Large intestine (tissue), 3 donors: ENCODE measurements at regions not wholly inside any gene's neighbourhood (a gene's known extent, or its start where the extent isn't known, plus 50 kb on each side); places are given as distances from the start of the nearest gene placed in this dataset.
A peak's percentile ranks its signal among the peaks of the same experiment; 100 is the strongest.

Source experiments
- DNase-seq, 2 donors: peaks; one replicate each; pipeline versions ENCODE4 v3.0.0 to v3.0.0-alpha.2; 2013
- H3K27ac ChIP-seq: one replicate; pipeline ENCODE4 v1.5.1; 2013; ENCODE audit warnings: low read length
- H3K27me3 ChIP-seq: 2 replicates; pipeline ENCODE4 v1.6.1; 2013; ENCODE audit warnings: low read length; ENCODE audit not compliant: control insufficient read depth, insufficient read depth
- H3K36me3 ChIP-seq: 2 replicates; pipeline ENCODE4 v1.6.1; 2013; ENCODE audit warnings: low read length; ENCODE audit not compliant: control insufficient read depth, insufficient read depth
- H3K4me1 ChIP-seq: one replicate; pipeline ENCODE4 v1.6.1; 2013; ENCODE audit warnings: low read length; ENCODE audit not compliant: control insufficient read depth, insufficient read depth
- H3K4me3 ChIP-seq: one replicate; pipeline ENCODE4 v1.5.1; 2013; ENCODE audit warnings: low read length
- H3K9me3 ChIP-seq: one replicate; pipeline ENCODE4 v1.6.1; 2013; ENCODE audit warnings: mild to moderate bottlenecking, low read depth, low read length, moderate library complexity; ENCODE audit not compliant: control insufficient read depth
- WGBS: methylation state at CpG from one replicate; pipeline ENCODE4 v1.1.5; 2013; ENCODE audit warnings: low lambda C conversion rate; ENCODE audit not compliant: insufficient coverage; 5-methylcytosine and 5-hydroxymethylcytosine counted together

DNA sequence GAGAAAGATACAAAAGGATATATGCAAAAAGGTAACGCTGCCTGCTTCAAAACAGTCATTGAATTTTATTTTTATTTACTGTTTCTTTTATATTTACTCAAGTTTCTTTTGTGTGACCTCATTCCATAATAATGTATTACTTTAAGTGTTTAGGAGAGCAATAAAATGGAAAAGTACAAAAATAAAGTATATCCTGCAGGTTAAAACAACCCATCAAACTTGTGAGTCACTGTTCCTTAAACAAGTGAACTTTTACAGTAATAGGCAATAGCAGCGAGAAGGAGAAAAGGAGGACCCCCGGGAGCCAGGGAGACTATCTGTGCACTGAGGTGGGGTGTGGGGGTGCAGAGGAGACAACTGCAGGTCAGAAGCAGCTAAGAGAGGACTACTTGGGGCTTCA, 124.5 kb downstream of the EN1 start:
- Histone ChIP-seq H3K4me3 (no peak overlapping the region), H3K9me3 (no peaks in the 10 kb centered on the region), H3K4me1 (no peaks in the 10 kb centered on the region), H3K36me3 (no peaks in the 10 kb centered on the region), H3K27ac (no peak overlapping the region), H3K27me3 (peaks cover 10% of the 10 kb centered on the region)
- DNase-seq: no peak
- 100% methylated on average over 1 of the region's 3 CpGs for WGBS

DNA sequence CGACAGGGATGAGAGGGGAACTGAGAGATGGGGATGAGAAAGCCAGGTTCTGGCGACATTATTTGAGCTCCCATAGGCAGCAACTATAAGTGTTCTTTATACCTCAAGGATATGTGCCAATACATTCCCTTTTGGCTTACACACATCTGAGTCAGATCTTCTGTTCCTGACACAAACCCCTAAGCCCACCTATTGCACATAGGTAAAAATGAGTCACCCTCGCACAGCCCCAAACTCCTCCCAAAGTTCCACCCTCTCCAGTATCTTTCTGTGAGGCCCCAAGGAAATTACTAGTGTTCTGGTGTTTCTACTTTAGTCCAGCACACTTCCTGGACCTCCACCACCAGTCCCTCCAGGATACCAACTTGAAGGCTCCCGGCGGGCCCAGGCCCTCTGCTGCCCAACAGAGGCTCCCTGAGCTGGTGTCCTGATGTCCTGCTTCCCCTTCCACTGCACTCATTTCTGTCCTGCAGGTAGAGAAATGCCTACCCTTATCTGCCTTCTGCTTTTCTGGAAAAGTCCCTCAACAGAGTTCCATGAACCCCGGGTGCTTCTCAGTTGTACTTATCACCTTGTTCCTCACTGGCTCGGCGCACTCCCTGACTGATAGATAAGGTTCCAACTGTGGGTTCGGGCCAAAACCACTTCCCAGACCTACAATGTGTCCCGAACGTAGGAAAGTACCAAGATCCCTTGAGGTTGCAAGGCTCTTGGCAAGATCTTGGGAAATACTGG, 125.5 kb downstream of the EN1 start:
- Histone ChIP-seq H3K27ac (no peak overlapping the region), H3K9me3 (no peaks in the 10 kb centered on the region), H3K36me3 (no peaks in the 10 kb centered on the region), H3K4me1 (no peaks in the 10 kb centered on the region), H3K27me3 (peaks cover 10% of the 10 kb centered on the region), H3K4me3 (no peak overlapping the region)
- DNase-seq: no peak
- WGBS: 20% methylated on average over 1 of the region's 11 CpGs

DNA sequence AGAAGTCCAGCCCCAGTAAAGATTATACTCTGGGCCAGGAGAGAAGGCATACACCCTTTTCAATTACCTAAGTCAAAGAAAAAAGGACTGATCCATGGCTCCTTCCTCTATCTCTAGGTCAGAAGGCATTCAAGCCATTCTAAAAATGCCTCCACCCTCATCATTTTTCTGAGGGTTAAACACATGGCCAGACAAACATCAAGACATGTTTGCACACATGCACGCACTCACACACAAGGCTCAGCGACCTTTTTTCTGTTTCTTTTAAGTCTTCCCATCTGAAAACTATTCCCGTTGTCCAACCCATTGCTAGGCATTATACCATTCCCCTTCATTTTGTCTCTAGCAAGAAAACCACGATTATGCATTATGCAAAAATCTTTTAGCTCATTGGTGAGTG, 126.6 kb downstream of the EN1 start:
- no peak for DNase-seq
- Histone ChIP-seq H3K36me3 (no peaks in the 10 kb centered on the region), H3K27ac (no peak overlapping the region), H3K9me3 (no peaks in the 10 kb centered on the region), H3K27me3 (peaks cover 10% of the 10 kb centered on the region), H3K4me1 (no peaks in the 10 kb centered on the region), H3K4me3 (no peak overlapping the region)
- WGBS: no CpG with 5 or more reads among the region's 4 CpGs

DNA sequence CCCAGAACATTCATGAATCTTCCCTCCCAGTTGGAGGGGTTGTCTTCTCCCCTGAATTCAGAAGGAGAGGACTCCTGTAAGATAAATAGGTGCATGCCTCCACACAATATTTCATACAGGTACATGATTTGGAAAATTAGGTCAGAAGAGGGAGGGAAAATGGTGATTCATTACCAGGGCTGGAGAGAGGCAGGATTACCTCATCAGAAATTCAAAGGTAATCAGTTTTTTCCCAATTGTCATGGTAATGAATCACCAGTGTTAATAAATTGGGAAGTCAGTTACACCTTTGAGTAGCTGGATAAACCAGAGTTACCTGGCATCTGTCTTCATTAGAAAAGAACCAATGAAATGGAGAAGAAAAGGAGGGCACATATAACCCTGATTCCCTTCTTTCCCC, 128.5 kb downstream of the EN1 start:
- peaks cover 10% of the 10 kb centered on the region for H3K27me3 ChIP-seq
- no peak overlapping the region for H3K4me3 ChIP-seq
- no peak for DNase-seq
- no peaks in the 10 kb centered on the region for H3K36me3 ChIP-seq
- no peak overlapping the region for H3K27ac ChIP-seq
- no peaks in the 10 kb centered on the region for H3K4me1 ChIP-seq
- H3K9me3 ChIP-seq: no peaks in the 10 kb centered on the region

DNA sequence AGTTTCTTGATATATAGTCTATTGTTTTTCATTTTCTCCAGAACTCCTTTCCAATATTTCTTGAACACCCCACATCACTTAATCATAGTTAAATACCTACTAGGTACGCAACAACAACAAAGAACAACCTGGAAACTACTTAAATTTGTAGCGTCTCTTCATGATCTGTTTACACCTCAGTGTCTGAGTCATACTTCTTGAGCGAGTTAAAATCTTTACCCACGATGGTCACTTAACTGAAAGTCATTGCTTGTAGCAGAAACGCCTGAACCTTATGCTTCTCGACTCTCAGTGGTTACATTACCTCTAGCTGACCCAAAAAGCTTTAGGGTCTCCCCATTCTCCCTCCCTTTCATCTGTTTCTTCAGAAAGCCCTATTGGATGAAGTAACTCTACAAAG, 131.3 kb downstream of the EN1 start:
- no CpG with 5 or more reads among the region's 6 CpGs for WGBS
- Histone ChIP-seq H3K27ac (no peak overlapping the region), H3K4me1 (no peaks in the 10 kb centered on the region), H3K9me3 (no peaks in the 10 kb centered on the region), H3K27me3 (peaks cover 10% of the 10 kb centered on the region), H3K4me3 (no peak overlapping the region), H3K36me3 (no peaks in the 10 kb centered on the region)
- no peak for DNase-seq

DNA sequence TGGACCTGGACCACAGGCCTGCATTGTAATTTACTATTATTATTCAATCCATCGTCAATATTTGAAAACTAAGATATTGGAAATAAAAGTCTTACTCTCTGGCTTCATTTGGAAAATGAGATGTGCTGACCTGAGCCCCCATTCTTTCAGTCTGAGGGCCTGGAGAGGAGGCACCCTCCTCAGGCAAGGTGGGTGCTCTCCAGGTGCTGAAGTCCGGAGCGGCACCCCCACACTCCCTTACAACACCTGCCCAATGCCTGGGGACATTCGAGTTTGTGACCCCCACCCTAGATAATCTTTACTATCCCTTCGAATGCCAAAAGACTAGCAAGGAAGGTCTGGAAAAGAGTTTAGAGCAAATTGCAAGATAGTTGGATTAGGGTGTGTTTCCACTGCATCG, 133.3 kb downstream of the EN1 start:
- H3K27me3 ChIP-seq: peaks cover 4% of the 10 kb centered on the region
- WGBS: no CpG with 5 or more reads among the region's 6 CpGs
- no peaks in the 10 kb centered on the region for H3K36me3 ChIP-seq
- no peaks in the 10 kb centered on the region for H3K9me3 ChIP-seq
- H3K4me1 ChIP-seq: no peaks in the 10 kb centered on the region
- no peak overlapping the region for H3K27ac ChIP-seq
- no peak overlapping the region for H3K4me3 ChIP-seq
- DNase-seq: no peak

DNA sequence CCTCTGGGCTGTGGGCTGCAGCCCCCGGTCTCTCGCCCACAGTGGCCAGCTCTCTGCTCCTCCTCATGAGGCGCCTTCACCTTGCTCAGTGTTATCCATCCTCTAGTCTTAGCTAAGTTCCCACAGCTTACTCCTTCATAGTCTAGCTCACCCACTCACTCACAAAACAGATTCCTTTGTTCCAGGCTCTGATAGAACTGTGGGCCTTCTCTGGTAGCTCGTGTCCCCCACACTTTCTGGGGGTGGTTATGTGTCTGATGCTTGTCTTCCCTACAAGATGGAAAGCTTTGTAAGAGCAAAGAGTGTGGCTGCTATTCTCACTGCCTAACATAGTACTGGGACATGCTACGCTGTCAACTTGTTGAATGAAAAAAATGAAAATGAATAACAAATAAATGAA, 135.8 kb downstream of the EN1 start:
- H3K27ac ChIP-seq: no peak overlapping the region
- no peak for DNase-seq
- no peaks in the 10 kb centered on the region for H3K27me3 ChIP-seq
- no peaks in the 10 kb centered on the region for H3K36me3 ChIP-seq
- H3K9me3 ChIP-seq: no peaks in the 10 kb centered on the region
- 100% methylated on average over 1 of the region's 5 CpGs for WGBS
- no peaks in the 10 kb centered on the region for H3K4me1 ChIP-seq
- no peak overlapping the region for H3K4me3 ChIP-seq

DNA sequence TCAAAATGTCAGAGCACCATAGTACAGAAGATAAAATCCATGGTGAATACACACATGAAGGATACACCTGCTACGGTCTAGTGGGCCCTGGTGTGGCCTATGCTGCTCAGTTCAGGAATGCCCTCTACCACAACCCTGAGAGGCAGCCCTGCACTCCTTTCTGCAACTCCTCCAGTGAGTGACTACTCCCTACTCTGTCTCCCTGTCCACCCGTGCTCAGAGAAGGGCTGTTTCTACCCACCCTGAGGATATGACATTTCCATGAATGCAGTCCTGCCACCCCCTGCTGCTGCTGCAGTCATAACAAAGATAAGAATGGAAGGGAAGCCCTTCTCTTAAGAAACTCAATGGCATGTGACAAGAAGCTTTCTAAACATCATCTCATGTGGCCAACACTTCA, 137.0 kb downstream of the EN1 start:
- Histone ChIP-seq H3K4me3 (no peak overlapping the region), H3K9me3 (no peaks in the 10 kb centered on the region), H3K36me3 (no peaks in the 10 kb centered on the region), H3K27ac (no peak overlapping the region), H3K4me1 (peaks cover 2% of the 10 kb centered on the region), H3K27me3 (no peaks in the 10 kb centered on the region)
- no peak for DNase-seq
- WGBS: no CpG with 5 or more reads among the region's 2 CpGs

DNA sequence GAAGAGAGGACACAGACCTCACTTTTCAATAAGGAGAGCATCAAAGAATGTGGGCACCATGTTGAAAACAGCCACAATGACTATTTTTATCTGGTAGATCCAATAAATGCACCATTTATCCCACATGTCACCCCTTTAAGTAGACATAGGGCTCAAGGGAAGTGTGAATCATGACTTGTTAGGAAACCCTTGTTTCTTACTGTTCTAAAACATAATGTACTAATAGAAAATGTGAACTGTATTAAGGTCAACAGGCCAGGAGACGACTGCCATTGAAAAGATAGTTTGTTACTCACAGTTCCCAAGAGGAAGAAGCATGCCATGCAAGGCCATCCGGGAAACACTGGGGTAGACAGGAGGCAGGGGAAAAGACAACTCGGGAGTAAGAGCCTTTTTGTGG, 137.7 kb downstream of the EN1 start:
- no CpG with 5 or more reads among the region's 3 CpGs for WGBS
- H3K4me3 ChIP-seq: no peak overlapping the region
- H3K4me1 ChIP-seq: peaks cover 2% of the 10 kb centered on the region
- no peaks in the 10 kb centered on the region for H3K36me3 ChIP-seq
- H3K9me3 ChIP-seq: no peaks in the 10 kb centered on the region
- no peak for DNase-seq
- no peak overlapping the region for H3K27ac ChIP-seq
- H3K27me3 ChIP-seq: peaks cover under 1% of the 10 kb centered on the region

DNA sequence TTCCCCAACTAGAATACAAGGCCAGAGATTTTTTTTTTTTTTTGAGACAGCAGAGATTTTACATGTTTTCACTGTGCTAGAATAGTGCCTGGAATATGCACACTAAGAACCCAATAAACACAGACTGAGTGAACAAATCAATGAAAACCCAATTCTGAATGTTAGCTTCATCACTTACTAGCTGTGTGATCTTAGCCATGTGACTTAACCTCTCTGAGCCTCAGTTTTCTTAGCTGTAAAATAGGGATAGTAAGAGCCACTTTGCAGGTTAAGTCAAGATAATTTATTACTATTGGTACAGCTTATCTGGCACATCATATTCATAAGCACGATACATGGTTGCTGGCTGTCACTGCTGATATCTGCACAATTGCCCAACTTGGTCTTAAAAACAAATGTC, 140.6 kb downstream of the EN1 start:
- no peak overlapping the region for H3K27ac ChIP-seq
- no peak overlapping the region for H3K4me3 ChIP-seq
- H3K27me3 ChIP-seq: peaks cover 4% of the 10 kb centered on the region
- DNase-seq: no peak
- H3K36me3 ChIP-seq: no peaks in the 10 kb centered on the region
- peaks cover 2% of the 10 kb centered on the region for H3K4me1 ChIP-seq
- no CpG with 5 or more reads among the region's 1 CpG for WGBS
- H3K9me3 ChIP-seq: no peaks in the 10 kb centered on the region

DNA sequence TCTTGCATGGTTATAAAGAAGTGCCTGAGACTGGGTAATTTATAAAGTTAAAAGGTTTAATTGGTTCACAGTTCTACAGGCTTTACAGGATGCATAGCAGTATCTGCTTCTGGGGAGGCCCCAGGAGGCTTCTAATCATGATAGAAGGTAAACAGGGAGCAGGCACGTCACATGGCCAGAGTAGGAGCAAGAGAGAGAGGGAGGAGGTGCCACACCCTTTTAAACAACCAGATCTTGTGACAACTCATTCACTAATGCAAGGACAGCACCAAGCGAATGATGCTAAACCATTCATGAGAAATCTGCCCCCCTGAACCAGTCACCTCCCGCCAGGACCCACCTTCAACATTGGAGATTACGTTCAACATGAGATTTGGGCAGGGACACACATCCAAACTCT, 141.1 kb downstream of the EN1 start:
- H3K4me1 ChIP-seq: peaks cover 2% of the 10 kb centered on the region
- H3K27ac ChIP-seq: no peak overlapping the region
- no peaks in the 10 kb centered on the region for H3K36me3 ChIP-seq
- H3K9me3 ChIP-seq: no peaks in the 10 kb centered on the region
- H3K27me3 ChIP-seq: peaks cover 4% of the 10 kb centered on the region
- no peak overlapping the region for H3K4me3 ChIP-seq
- no CpG with 5 or more reads among the region's 4 CpGs for WGBS
- peak; percentile 62 to 73 for DNase-seq
